HEK293T (cell line): ENCODE measurements at regions not wholly inside any gene's neighbourhood (a gene's known extent, or its start where the extent isn't known, plus 50 kb on each side); places are given as distances from the start of the nearest gene placed in this dataset.

Source experiments
- ARNT ChIP-seq: fragments of 450-650 bp; IDR thresholded peaks from 2 replicates; pipeline ENCODE4 v1.6.1; 2017; ENCODE audit warnings: mild to moderate bottlenecking
- BHLHE40 ChIP-seq: fragments of 450-650 bp; IDR thresholded peaks from 2 replicates; pipeline ENCODE4 v1.6.1; 2016; ENCODE audit warnings: mild to moderate bottlenecking, moderate library complexity, borderline replicate concordance
- ELF4 ChIP-seq: fragments of 450-650 bp; IDR thresholded peaks from 2 replicates; pipeline ENCODE4 v1.6.1; 2017; ENCODE audit warnings: antibody characterized with exemption
- FOXA1 ChIP-seq: fragments of 450-650 bp; IDR thresholded peaks from 2 replicates; pipeline ENCODE4 v1.6.1; 2016; ENCODE audit warnings: mild to moderate bottlenecking
- FOXK2 ChIP-seq: fragments of 450-650 bp; IDR thresholded peaks from 2 replicates; pipeline ENCODE4 v1.6.1; 2016; ENCODE audit warnings: mild to moderate bottlenecking
- FOXM1 ChIP-seq: fragments of 450-650 bp; IDR thresholded peaks from 2 replicates; pipeline ENCODE4 v1.6.1; 2017; ENCODE audit warnings: mild to moderate bottlenecking, borderline replicate concordance
- LEF1 ChIP-seq: fragments of 450-650 bp; IDR thresholded peaks from 2 replicates; pipeline ENCODE4 v1.6.1; 2017; ENCODE audit warnings: mild to moderate bottlenecking, borderline replicate concordance
- SP1 ChIP-seq: fragments of 450-650 bp; IDR thresholded peaks from 2 replicates; pipeline ENCODE4 v1.6.1; 2017
- SUZ12 ChIP-seq: fragments of 450-650 bp; IDR thresholded peaks from 2 replicates; pipeline ENCODE4 v1.6.1; 2016; ENCODE audit warnings: mild to moderate bottlenecking
- TARDBP ChIP-seq: fragments of 450-650 bp; IDR thresholded peaks from 2 replicates; pipeline ENCODE4 v1.6.1; 2016
- ZNF384 ChIP-seq: fragments of 450-650 bp; IDR thresholded peaks from 2 replicates; pipeline ENCODE4 v1.6.1; 2016
- TF ChIP-seq, protein P1 (sequence below): fragments of 450-650 bp; IDR thresholded peaks from 2 replicates; pipeline ENCODE4 v1.6.1; 2016

DNA sequence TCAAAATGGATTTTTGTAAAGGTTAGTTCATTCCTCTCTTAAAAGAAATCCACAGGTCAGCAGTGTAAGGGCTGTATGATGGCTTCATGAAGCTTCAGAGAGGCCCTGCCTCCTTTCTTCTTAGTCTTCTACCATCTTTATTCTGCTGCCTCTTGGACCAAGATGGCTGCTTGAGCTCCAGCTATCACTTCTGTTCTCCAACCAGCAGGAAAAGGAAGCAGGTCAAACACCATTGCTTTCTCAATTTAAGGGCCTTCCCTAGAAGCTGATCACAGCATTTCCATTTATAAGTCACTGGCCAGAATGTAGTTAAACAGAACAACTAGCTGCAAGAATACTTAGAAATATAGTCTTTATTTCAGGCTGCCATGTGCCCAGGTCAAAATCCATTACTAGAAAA is 336.8 kb upstream of the KLF3 start:
- TF ChIP-seq ELF4 (no peak), TARDBP (no peak), BHLHE40 (no peak), ZNF384 (no peak), FOXK2 (no peak), SP1 (no peak), FOXA1 (no peak), FOXM1 (no peak), SUZ12 (no peak), ARNT (no peak), LEF1 (no peak)
- TF ChIP-seq, protein P1, sequence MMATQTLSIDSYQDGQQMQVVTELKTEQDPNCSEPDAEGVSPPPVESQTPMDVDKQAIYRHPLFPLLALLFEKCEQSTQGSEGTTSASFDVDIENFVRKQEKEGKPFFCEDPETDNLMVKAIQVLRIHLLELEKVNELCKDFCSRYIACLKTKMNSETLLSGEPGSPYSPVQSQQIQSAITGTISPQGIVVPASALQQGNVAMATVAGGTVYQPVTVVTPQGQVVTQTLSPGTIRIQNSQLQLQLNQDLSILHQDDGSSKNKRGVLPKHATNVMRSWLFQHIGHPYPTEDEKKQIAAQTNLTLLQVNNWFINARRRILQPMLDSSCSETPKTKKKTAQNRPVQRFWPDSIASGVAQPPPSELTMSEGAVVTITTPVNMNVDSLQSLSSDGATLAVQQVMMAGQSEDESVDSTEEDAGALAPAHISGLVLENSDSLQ: no peak
